Omental fat pad (tissue), 3 donors: ENCODE measurements at regions not wholly inside any gene's neighbourhood (a gene's known extent, or its start where the extent isn't known, plus 50 kb on each side); places are given as distances from the start of the nearest gene placed in this dataset.

ENCODE experiments used
- ATAC-seq: fragments of 150-250 bp; one replicate; pipeline ENCODE4 v1.9.1; 2016; ENCODE audit warnings: mild to moderate bottlenecking, moderate library complexity; ENCODE audit not compliant: low FRiP score
- DNase-seq: peaks from one replicate; pipeline ENCODE4 v3.0.0-alpha.2; 2019; ENCODE audit warnings: low spot score
- CTCF ChIP-seq, 3 donors: fragments of 450-650 bp; IDR thresholded peaks; one replicate each; pipeline ENCODE4 v1.5.1; 2016 to 2017; ENCODE audit warnings: antibody characterized with exemption in 3 of 3, mild to moderate bottlenecking in 3 of 3, moderate library complexity in 2 of 3

- DNase-seq: no peak
- no peak for TF ChIP-seq CTCF (IDR thresholded peaks at IDR 0.05)
- peak; percentile 83 for ATAC-seq
These were observed 132.9 kb upstream of the NRIP1 start for GRCh38 chr21:15197696-15198095.

GRCh38 chr21:15199414-15200383 is 134.9 kb upstream of the NRIP1 start:
- TF ChIP-seq CTCF (IDR thresholded peaks at IDR 0.05): no peak
- no peak for ATAC-seq

GRCh38 chr21:15203740-15204139 is 138.9 kb upstream of the NRIP1 start:
- TF ChIP-seq CTCF (IDR thresholded peaks at IDR 0.05): no peak
- ATAC-seq: no peak

More at GRCh38 chr21:15199414-15200383, 134.9 kb upstream of the NRIP1 start:
- DNase-seq: no peak

GRCh38 chr21:15204140-15204969 is 139.6 kb upstream of the NRIP1 start:
- ATAC-seq (no peak), DNase-seq (no peak)
- TF ChIP-seq CTCF (IDR thresholded peaks at IDR 0.05): no peak

More at GRCh38 chr21:15203740-15204139, 138.9 kb upstream of the NRIP1 start:
- no peak for DNase-seq

GRCh38 chr21:15204970-15205286 is 140.1 kb upstream of the NRIP1 start:
- no peak for TF ChIP-seq CTCF (IDR thresholded peaks at IDR 0.05)
- DNase-seq (no peak), ATAC-seq (no peak)

- ATAC-seq (no peak), DNase-seq (no peak)
- no peak for TF ChIP-seq CTCF (IDR thresholded peaks at IDR 0.05)
These were observed 141.7 kb upstream of the NRIP1 start for GRCh38 chr21:15206514-15206913.
